NCI-H460 (cell line): ENCODE measurements at regions not wholly inside any gene's neighbourhood (a gene's known extent, or its start where the extent isn't known, plus 50 kb on each side); places are given as distances from the start of the nearest gene placed in this dataset.

Experiments
- DNase-seq: peaks from one replicate; pipeline ENCODE4 v3.0.0-alpha.2; 2016; ENCODE audit warnings: low read depth; ENCODE audit errors: extremely low read depth

GRCh38 chrX:120819126-120819525, 56.5 kb downstream of the CT47B1 start:
- DNase-seq = no peak

GRCh38 chrX:120813982-120814381, 61.7 kb downstream of the CT47B1 start:
- DNase-seq = no peak

DNA sequence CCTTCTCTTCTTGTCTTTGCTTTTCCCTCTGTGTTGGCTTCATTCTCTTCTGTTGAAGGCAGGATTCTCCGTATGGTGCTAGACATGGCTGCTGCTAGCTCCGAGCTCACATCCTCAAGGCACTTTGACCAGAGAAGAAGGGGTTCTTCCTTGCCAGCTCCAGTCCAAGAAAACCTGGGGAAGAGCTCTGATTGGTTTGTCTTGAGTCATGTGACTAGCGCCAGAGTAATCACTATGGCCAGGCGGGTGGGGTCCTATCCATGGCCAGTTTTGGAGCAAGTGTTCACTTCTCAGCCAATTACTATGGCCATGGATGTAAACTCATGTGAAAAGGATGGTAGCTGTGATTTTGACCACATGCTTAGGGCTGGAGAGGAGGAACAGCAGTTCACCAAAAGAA, 74.2 kb downstream of the CT47B1 start:
- no peak for DNase-seq

DNA sequence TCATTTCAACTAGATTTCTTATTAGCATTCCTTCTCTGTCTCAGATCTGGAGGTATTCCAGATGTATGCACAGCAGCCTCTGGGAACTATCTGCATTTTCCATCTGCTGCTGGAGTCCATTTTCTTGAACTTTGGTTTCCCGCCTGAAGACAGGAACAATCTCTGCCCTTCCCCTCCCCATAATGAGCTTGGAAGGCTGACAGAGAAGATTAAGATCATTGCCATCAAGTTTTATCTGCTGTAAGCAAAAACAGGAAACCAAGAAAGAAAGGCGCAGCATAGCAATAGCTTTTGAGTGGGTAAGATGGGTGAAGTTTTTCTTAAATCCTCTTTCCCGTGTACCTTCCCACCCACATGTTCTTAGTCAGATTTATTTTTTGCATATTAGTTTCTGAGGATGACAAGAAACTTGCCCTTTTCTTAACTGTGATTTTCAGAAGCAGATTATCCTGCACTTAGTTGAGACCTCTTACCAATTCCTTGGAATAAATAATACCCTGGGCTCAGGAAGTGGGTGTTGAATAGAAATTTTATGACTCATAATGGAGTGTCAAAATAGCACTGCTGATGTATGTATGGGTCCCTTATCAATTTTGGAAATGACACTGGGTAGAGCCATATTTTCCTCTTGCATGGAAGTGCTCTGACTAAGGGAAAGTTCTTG, 78.3 kb downstream of the CT47B1 start:
- no peak for DNase-seq

DNA sequence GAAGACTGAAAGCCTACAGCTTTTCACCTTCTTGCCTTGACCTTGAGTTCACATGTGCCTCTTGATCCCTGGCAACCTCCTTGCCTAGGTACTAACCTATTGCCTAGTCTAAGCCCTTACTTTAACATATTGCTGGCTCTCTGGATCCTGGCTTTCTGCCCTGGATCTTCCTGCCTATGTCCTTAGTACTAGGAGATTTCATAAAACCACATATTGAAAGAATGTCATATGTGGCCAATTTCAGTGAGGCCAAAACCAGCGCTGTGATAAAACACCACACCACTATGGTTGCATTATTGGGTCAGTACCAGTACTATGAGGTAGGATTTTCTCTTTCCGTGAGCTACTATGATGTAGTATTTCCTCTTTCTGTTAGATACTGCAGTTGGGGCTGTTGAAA, 80.4 kb downstream of the CT47B1 start:
- DNase-seq = no peak

DNA sequence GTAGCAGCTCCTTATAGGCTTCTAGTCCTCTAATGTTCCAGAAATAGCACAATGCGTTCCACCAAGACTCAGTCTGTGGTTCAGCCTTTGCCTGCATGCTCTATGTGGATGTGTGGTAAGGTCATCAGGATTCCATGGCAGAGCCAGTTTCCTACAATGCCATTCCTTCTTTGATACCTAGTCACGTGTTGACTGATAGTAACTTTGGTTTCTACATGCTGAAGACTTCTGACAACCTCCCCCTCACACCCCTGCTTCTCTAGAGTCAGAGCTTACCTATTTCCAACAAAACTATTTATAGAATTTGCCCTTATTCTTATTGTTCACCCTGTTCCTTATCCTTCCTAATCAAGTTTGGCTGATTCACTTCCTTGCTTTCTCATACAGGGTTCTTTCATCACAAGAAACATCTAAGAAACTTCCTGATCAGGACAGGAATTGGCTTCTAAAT, 81.1 kb downstream of the CT47B1 start:
- no peak for DNase-seq

DNA sequence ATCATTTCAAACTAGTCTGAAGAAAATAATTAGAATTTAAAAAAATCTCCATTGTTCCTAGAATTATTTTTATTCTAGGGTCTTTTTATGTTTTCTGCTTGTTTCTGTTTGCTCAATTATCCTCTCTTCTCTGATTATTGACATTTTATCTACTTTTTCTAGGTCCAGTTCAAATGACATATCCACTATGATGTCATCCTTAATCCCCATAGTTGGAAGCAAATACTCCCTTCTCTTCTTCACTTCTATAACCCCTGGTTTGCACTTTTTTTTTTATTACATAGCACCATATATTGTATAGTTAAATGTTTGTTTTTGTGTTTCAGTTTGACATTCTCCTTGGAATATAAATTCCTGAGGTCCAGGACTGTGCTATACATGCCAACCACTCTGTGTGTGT, 82.6 kb downstream of the CT47B1 start:
- DNase-seq = no peak

GRCh38 chrX:120791013-120791643, 84.5 kb downstream of the CT47B1 start:
- peak; percentile 19 for DNase-seq

- no peak for DNase-seq
Observed at GRCh38 chrX:120790552-120790951, 85.1 kb downstream of the CT47B1 start.

GRCh38 chrX:120790118-120790517, 85.5 kb downstream of the CT47B1 start:
- DNase-seq = peak; percentile 60

DNA sequence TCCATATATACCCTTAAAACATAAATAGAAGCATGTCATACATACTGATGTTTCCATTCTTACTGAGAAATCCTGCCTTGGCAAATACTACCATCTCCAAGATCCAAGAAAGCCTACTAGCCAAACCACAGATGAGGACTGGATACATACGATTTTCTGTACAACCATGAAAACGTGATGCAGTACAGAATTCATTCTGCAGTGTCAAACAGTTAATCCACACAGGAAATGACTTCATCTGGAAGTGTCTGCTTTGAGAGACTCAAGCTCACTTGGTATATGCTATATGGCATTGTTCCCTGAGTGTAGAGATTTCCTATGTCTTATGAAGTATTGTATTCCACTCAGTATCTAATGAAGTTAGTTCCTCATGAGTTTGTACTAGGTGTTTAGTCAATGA, 94.3 kb downstream of the CT47B1 start:
- no peak for DNase-seq

DNA sequence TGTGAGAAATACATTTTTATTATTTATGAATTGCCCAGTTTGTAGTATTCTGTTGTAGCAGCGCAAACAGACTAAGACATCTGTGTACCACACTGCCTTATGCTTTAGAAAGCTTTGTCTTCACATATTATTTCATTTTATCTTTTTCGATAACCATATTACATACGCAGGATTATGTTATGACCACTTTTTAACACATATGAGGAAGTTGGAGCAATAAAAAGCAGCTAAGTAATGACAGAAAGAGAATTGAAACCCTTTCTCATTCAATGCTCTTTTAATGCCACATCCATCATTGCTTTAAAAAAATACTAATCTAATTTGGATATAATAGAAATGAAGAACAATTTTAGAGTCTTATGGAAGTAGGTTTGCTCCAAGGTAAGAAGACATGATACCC, 99.7 kb downstream of the CT47B1 start:
- DNase-seq = no peak

DNA sequence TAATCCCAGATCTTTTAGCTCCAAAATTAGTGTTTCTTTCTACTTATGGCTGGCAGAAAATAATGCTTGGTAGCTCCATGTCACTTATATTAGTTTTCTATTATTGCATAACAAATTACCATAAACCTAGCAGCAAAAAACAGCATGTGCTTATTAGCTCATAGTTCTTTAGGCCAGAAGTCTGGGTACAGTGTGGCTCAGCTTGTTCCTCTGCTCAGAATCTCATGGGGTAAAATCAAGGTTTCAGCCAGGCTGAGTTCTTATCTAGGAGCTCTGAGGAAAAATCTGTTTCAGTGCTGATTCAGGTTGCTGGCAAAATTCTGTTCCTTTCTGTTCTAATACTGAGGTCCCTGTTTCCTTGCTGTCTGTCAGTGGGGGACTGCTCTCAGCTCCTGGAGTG, 101.1 kb downstream of the CT47B1 start:
- DNase-seq = no peak

GRCh38 chrX:120773801-120774200, 101.9 kb downstream of the CT47B1 start:
- DNase-seq = no peak

GRCh38 chrX:120769576-120770341, 105.9 kb downstream of the CT47B1 start:
- peak; percentile 33 for DNase-seq

DNA sequence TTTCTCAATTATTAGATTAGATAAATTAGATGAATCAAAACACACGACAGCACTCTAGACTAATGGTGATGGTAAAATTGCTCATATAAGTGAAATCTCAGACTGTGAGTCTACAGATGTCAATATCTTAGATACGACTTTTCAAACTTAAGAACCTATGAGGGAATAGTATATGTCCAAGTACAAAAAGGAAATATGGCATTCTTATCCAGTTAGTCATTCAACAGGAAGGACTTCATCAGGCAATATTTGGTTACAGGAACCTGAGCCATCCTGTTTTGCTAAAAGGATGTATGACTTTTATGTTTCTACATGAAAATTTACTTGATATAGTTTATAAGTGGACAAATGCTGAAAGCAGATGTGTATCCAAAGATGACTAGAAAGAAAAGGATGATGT, 107.0 kb downstream of the CT47B1 start:
- DNase-seq = no peak

- DNase-seq = no peak
Observed at GRCh38 chrX:120768254-120768653, 107.4 kb downstream of the CT47B1 start.

DNA sequence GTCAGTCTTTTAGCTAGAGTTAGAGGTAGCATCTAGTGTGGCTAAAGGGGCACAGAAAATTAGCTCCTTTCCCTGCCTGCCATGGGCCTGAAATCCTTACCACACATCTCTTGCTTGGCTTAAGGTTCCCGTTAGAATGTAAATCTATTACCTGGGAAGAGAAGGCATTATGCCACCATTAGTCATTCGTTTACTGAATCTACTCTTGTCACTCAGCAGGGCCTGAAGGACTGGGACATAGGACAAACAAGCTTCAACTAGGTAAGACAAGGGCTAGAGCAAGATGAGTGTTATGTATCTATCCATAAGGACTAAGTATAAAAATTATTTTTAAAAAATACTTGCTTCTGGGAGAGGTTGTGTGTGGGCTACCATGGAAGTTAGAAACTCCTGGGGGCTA, 112.4 kb downstream of the CT47B1 start:
- DNase-seq = no peak

DNA sequence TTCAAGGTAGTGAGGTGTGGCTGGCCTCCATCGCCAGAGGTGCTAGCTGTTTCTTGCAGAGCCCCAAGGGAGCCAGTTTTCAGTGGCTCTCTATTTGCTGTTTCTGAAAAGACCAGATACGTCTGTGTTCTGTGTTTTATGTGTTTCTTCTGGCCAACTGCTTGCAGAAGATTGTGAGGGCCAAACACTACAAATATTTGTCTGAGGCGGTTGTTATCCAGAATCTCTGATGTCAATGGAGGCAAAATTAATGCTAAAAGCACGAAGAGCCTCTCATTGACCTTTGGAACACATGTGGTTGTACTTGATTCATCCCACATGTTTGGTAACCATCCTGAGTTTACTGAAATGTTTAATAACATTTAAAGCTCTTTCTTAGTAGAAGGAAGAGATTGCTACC, 113.9 kb downstream of the CT47B1 start:
- no peak for DNase-seq

DNA sequence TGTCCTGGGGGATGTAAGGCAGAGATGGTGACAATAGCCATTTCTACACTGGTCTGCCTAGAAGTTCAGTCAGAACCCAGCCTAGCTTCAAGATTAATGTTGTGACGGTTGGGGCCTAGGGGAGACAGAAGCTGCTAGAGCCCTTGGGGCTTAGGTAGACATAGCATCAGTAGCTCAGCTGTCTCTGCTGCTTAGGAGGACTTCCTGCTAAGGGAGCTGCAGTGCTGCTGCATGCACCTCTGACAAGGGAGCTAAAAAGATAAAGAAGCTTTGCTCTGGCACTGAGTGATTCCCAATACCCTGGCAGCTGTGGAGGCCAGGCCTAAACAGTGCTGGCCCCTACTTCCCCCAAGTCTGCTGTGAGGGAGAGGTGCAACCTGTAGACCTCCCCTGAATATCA, 116.0 kb downstream of the CT47B1 start:
- no peak for DNase-seq

GRCh38 chrX:120755066-120755846, 120.4 kb downstream of the CT47B1 start:
- no peak for DNase-seq
